GM21619 (cell line): ENCODE measurements at regions not wholly inside any gene's neighbourhood (a gene's known extent, or its start where the extent isn't known, plus 50 kb on each side); places are given as distances from the start of the nearest gene placed in this dataset.
"Not testable (repeated sequence)": the region's sequence is repeated elsewhere in the genome, so short reads cannot be mapped to it uniquely, and the experiment has no call there.

Experiments
- ATAC-seq: cut with Tn5 transposase; IDR thresholded peaks from one replicate; pipeline ENCODE4 v1.9.1; 2021; ENCODE audit not compliant: unreplicated experiment

DNA sequence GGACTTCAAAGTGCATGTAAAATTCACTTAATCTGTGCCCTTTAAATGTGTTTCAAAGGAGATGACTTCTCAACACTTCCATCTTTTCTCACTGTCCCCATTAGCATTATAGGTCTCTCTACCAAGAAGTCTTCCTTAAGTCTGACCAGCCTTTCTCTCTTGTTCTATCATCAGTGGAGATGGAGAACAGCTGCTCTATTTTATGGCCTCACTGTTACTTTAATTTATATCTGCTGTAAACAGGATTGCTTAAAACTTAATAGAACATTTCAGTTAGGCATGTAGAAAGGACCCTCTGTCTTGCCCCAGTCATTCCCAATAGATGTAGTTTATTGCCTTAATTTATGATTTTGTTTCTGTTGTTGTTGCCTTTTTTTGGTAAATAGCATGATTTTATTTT, 86.0 kb upstream of the CDC42EP3 start:
- not testable (repeated sequence) for ATAC-seq

DNA sequence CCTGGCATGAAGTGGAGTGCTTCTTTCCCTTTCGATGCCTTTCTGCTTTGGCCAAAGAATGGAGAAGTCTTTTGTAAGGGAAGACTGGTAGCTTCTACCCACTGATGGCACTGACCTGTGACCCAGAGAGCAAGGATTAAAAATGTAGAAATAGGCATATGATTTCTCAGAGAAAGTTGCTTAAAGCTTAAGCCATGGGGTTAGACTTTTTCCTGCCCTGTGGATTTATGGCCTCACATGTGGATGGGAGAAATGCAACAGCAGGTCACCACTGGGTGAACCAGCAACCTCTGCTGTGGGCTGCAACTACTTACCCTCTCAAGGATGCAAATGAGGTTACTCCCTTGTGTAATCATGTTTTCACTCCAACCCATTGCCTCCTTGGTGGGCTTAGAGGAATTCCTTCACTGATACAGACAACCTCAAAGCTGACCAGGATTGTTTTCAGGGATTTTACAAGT, 86.7 kb upstream of the CDC42EP3 start:
- ATAC-seq = not testable (repeated sequence)

DNA sequence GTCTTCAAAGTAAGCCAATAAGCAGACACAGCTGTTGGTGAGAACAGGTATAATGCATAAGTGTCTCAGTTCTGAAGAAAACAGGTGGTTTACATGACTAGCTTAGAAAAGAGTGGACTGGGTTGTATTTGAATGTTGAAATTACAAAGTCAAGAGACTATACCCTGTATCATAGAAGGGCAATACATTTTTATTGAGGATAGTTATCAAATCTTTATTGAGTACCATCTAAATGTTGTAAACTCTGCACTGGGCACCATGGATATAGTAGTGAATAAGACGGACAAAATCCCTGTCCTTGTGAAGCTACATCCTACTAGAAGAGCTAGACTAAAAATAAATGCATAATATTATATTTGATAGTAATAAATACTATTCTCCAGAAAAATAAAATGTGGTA, 88.5 kb upstream of the CDC42EP3 start:
- ATAC-seq = not testable (repeated sequence)

DNA sequence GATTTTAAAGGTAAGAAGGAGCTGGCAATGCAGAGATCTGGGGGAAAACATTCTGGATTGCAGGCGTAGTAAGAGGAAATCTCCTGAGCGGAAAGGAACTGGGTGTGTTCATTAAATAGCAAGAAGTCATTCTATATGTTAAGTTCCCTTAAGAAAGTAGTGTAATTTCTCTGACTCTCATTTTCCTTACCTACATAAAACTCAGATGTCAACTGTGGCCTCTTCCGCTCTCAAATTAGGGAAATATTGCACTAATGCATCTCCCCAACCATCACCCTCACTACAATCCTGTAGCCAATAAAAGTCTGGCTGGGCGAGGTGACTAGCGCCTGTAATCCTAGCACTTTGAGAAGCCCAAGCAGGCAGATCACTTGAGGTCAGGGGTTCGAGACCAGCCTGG, 89.0 kb upstream of the CDC42EP3 start:
- no peak for ATAC-seq

DNA sequence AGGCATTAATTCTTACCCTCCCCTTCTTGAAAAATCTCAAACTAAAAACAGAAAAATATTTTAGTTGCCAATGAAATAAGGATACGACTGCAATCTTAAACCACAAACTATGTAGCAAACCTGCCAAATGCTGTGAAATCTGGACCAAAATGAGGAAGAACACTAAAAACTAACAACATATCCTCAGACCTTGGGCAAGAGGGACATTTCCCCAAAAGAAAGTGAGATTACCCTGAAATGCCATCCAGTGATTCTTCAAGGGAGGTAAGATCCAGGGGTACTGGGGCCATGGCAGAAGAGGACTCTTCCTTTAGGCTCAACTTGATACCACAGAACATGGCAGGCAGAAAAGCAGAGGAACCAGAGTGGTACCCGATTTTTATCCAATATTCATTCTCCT, 90.8 kb upstream of the CDC42EP3 start:
- ATAC-seq = not testable (repeated sequence)

DNA sequence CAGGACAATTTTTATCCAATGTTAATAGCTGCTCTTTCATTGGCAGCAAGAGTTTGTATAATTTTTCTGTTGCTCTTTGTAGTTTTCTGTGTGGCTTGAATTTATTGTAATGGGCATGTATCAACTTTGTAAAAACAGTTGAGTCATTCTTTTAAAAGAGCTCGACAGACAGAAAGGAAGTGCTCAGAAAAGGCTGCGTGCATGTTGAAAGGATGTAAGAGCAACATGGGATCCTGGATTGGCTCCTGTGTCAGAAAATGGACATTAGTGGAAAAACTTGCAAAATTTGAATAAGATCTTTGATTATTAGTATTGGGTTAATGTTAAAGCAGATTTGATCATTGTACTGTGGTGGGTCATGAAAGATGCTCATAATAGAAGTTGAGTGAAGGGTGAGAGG, 93.3 kb upstream of the CDC42EP3 start:
- no peak for ATAC-seq

DNA sequence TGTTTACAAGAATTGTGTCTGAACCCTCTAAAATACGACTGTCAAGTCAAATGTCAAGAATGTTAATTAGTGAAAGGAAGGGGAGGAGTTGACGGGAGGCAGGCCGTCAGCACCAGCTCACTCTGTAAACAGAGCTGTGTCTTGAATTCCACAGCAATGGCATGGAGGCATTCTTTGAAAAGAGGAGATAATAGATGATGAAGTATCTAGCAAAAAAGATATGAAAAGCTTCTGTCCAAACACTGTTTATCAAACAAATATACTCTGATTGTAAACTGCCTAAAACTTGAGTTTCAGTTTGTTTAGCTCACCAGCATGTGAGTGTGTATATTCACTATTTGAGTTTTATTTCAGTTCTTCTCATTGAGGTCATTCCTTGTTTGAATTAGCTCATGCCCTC, 94.7 kb upstream of the CDC42EP3 start:
- no peak for ATAC-seq

DNA sequence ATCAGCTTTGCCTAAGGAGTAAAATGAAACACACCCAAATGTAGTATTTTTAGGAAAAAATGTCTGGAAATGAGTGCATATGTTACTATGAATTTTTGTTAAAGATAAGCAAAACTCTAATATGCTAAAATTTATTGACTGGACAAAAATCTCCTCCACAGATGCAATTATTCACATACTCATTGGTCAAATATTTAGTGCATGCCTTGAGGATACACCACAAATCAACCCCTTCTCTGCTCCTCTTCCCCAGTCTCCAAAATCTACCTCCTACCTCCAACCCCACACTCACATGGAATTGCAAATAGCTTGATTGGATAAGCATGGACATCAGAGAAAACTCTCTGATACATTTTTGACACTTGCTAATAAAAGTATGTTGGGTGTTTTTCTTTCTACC, 95.6 kb upstream of the CDC42EP3 start:
- ATAC-seq = no peak

DNA sequence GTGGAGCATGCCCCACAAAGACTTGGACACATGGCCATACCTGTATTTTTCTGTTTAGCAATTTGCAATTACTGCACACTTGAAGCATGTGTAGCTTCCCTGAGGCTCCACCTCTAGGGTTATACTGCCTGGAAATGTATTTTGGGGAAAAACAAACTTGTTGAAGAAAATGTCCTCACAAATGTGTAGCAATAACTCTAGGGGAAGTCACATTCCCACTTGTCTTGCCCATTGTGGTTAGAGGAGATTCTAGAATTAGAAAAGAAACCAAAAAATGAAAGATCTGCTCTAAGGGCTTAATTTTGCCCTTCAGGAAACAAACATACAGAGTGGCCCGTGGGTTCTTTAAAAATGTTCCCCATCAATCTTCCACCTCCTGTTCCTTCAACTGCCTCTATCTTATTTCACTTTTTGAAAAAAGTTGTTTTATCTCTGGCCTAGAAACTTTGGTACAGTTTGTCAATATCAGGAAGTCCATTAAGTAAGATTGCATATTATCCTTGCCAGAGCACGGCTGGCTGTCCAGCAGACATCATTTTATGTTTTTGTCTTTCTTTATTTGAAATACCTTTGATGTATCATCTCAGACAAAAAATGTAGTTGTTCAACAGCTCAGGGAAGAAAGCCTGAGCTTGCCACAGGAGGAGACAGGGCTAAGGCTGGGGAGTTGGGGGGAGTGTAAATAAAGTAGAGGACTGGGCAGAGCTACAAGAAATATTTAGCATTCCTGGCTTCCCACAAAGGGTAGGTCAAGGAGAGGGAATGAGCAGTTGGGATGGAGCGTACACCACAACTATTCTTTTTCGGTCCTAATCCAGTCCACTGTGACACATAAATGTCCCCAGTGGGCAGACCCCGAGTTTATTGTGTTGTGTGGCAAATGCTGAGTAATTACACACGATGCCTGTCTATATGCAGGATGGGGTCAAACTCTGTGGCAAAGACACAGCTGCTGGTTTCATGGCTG, 96.8 kb upstream of the CDC42EP3 start:
- no peak for ATAC-seq

DNA sequence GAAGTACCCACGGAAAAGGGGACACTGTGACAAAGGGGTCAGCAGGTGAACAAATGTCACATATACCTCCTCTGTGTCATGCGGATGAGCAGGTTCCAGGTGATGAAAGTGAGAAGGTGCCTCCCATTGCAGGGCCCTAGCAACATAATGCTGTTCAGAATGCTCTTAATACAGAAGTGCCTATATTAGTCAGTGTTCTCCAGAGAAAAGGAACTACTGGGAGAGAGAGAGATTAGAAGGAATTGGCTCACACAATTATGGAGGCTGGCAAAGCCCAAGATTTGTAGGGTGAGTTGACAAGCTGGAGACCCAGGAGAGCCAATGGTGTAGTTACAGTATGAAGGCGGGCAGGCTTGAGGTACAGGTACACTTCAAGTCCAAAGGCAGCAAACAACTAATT, 98.1 kb upstream of the CDC42EP3 start:
- ATAC-seq = no peak

DNA sequence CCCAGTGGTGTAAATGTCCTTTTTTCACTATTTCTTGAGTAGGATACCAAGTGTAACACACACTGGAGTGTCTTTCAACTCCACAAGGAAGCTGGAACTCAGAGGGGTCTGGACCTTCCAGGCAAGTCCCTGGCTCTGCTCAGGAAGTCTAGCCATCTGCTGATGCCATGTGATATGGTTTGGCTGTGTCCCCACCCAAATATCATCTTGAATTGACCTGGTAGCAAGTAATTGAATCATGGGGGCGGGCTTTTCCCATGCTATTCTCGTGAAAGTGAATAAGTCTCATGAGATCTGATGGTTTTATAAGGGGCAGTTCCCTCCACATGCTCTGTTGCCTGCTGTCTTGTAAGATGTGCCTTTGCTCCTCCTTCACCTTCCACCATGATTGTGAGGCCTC, 99.4 kb upstream of the CDC42EP3 start:
- no peak for ATAC-seq

DNA sequence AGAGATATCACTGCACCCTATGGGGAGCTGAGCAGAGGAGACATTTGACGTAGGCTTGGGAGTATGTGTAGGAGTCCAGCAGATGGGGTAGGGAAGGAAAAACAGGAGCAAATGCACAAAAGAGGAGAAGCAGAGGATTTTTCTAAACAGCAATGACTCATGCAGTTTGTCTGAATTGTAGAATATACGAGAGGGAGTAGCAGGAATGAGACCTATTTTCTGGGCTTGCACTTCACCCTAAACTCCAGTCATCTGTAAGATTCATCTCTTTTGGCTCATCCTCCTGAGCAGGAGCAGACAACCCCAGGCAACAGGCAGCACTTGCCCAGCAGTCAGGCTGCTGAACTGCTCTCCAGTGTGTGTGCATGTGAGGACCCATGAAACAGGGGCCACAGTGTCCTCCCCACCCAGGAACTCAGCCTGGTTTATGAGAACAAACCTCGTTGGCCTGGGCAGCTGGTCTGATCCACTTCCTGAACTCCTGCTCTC, 100.2 kb upstream of the CDC42EP3 start:
- ATAC-seq = no peak

DNA sequence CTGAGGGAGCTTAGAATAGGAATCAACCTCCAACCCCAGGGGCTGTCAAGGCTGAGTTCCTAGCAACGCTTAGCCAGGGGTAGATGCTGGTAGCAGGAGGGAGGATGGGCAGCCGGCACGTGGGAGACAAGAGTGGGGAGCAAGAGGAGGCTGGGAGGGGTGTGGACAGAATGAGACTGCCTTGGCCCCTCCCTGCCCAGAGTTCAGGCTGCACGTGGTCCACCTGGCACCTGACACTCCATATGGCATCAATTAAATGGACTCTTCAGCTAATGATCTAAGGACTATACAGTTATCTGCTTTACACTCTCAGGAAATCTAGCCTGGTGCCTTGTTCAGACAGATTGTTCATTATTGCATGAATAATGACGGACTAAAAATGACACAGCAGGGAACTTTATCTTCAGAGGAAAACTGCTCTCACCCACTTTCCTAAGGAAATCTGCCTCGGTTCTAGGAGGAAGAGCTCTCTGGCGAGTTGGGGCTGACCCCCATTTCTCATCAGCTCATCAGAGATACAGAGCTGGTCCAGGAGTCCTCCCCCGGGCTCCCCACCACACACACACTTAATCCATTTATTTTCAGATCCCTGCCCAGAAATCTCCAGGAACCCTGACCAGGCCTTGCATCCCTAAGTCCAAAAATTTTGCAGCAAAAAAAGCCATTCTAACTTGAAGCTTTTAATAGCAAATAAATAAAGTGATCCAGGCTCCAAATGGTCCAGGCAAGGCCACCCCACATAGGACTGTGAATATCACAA, 102.1 kb upstream of the CDC42EP3 start:
- no peak for ATAC-seq

DNA sequence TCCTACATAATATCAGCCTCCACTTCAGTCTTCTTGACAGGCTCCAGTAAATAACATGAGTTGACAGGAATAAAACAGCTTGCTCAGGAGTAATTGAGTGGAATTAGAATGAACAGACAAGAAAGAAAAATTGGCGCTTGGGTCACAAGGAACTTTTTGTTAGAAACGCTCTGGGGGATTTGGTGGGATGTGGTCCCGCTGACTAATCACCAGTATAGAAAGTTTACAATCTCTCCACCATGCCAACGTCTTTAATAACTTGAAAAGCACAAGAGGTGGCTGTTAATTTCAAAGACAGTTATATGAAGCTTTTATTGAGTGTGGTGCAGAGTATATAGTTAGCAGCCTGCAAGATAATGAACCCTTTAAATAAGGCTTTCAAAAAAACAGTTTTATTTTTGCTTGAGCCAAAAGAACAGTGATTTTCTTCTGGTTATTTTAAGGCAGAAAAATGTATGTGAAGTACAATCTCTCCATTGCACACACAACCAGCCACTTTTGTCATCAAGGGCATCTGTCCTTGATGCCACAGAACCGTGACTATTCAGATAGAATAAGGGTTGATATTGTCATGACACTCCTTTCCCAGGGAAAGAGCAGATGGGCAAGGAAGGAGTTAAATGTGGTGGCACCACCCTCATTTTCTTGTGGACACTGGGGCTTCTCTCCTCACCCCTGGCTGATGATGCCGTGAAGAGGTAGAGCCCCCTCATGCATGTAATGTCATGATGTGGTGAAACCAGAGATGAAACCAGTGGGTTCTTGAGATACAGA, 102.9 kb upstream of the CDC42EP3 start:
- ATAC-seq = not testable (repeated sequence)

DNA sequence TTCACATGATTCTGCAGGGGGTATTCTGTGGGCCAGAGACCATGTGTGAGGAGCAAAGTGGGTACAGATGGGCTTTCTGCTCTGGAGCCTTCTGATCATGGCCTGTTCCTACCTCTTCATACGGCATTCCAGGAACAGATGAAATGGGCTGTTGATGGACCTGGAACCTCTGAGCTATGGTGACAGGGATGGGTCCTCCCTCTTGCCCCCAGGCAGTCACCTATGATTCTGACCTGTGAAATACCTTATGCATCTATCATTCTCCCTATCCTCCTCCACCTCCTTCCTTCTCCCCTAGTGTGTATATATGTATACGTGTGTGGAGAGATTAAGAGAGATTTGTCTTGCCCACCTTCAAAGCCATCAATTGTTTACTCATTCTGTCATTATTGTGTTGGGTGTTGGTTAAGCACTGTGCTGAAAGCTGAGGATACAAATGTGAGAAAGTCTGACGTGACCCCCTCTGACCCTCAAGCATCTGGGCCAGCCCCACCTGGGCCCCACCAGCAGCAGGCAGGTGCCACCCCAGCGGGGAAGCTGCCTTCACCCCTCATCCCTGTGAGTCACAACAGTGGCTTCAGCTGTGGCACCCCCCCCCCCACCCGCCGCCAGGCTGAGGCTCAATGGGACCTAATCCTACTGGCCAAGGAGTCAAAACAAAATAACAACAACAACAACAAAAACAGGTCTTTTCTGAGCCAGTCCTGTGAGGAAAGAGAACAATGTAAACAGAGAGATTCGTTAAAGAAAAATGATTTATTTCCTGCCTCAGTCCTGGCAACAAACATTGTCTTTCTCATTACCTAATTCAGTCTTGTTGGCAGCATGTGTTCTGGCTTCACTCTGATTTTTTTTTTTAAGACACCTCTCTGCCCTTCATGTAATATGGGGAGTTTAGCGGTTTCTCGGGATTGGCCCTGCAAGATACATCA, 103.8 kb upstream of the CDC42EP3 start:
- no peak for ATAC-seq

DNA sequence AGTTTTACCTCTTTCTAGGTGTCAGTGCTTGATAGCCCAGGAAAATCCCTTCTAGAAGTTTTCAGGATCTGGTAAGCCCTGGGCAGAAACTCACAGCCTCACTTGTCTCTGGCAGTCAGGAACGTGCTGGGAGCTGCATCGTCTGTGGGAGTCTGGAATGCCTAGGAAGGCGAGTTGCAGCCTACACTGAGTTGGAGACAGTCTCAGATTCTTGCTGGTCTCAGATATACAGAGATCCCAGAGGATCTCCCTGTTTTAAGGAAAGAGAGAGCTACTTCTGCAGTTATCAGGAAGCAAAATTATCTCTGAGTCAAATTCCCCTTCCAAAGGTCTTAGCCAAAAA, 104.4 kb upstream of the CDC42EP3 start:
- no peak for ATAC-seq

DNA sequence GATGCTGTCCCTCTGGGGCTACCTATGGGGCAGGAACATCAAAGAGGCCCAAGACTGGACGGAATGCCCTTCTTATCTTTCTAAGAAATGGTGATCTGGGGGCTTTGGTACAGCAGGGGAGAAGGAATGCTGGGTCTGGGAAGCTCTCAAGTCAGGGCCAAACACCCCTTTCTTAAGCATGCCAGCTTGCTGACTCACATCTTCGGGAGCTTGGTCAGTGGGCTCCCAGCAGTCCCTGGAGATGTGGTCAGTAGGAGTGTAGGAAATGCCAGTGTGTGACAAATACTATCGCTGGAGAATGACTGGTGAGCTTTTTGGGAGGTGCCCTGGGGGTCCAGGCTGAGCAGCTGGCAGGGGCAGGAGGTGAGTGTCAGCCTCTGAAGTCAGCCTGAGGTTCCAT, 105.0 kb upstream of the CDC42EP3 start:
- no peak for ATAC-seq

DNA sequence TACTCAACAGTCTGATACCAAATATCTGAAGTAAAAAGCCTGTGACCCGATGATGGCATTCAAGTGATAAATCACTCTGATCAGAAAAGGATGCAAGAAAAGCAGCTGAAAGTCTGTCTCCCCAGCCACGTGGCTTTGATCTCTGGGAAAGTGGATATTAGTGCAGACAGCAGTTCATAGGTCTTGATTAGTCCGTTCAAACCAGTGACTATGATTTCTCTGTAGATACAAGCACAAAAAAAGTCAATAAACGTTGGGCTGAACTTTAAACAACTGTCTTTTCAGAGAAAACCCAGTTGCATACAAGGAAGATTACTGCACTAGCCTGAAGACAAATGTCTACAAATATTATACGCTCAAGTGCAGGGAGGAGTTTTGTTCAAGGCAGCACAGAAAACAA, 107.7 kb upstream of the CDC42EP3 start:
- ATAC-seq = no peak

DNA sequence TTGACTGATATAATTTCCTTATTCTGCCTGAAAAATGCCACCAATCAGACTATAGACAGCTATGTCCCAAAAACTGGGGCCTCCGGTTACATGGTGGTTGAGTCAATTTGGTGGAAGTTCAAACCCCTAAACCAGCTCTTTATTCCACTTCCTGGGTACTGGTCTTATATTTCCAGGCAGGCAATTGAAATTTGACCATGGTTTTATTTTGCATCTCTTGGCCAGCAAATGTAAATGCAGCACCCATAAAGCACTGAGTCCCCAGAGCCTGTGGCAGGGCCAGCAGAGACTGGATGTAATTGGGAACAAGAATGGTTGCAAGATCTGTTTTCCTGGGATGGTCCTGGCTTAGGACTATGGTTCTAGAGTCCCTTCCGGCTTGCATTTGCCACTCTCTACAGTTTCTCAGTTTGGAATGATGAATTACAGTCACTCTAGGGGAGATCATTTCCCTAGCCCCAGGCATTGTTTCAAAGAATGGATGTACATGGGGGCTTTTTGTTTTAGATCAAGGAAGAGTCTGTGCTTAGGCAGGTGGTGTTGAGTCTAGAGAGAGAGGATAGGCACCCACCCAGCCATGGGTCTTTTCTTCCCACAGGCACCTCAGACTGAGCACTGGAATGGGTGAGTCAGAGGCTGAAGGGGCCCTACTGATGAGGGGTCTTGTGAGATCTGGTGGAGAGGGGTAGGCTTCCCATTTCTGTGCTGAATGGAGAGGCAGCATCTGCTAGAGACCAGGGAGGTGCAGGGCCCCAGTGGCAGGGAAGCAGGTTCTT, 108.4 kb upstream of the CDC42EP3 start:
- ATAC-seq = no peak

DNA sequence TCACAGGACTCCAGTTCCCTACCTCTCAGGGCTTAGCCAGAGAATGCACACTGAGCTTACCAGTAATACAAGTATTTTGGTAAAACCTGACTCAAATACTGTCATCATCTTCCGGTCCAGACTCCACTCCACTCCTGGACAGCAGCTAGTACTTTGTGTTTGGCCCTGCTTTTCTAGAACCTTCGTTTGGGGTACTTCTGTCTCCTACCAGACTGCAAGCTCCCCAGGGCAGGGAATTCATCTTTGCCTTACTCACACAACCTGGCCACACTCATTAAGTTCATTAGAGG, 108.9 kb upstream of the CDC42EP3 start:
- ATAC-seq = no peak
